WTC11 (cell line): ENCODE measurements at regions not wholly inside any gene's neighbourhood (a gene's known extent, or its start where the extent isn't known, plus 50 kb on each side); places are given as distances from the start of the nearest gene placed in this dataset.

Source experiments
- ATAC-seq: fragments of 200-7000 bp; cut with Tn5 transposase; 2 replicates; pipeline ENCODE4 v1.10.0; 2021; ENCODE audit warnings: mild to moderate bottlenecking, moderate library complexity
- CTCF ChIA-PET: fragments of 300-600 bp; sonication (Branson Sonifier 250); formaldehyde crosslinking; loops from one replicate; lab custom pipeline; 2021; ENCODE audit warnings: antibody characterized with exemption; lab: Charles Lee
- POLR2A ChIA-PET: fragments of 350-600 bp; sonication (Branson Sonifier 250); formaldehyde crosslinking; loops from one replicate; lab custom pipeline; 2021; ENCODE audit warnings: antibody characterized with exemption; lab: Charles Lee
- DNase-seq: peaks from one replicate; pipeline ENCODE4 v3.0.0; 2021; ENCODE audit warnings: low spot score
- H3K27ac Mint-ChIP-seq: 2 replicates; pipeline ENCODE4 v1.8.0; 2021; ENCODE audit warnings: mixed read lengths
- H3K27me3 Mint-ChIP-seq: 2 replicates; pipeline ENCODE4 v1.8.0; 2021; ENCODE audit warnings: low read depth, mild to moderate bottlenecking, moderate library complexity, mixed read lengths
- H3K36me3 Mint-ChIP-seq: 2 replicates; pipeline ENCODE4 v1.8.0; 2021; ENCODE audit warnings: mixed read lengths
- H3K4me1 Mint-ChIP-seq: 2 replicates; pipeline ENCODE4 v1.8.0; 2022; ENCODE audit warnings: mixed read lengths
- H3K4me3 Mint-ChIP-seq: 2 replicates; pipeline ENCODE4 v1.8.0; 2021; ENCODE audit warnings: mild to moderate bottlenecking, moderate library complexity, mixed read lengths
- H3K9me3 Mint-ChIP-seq: 2 replicates; pipeline ENCODE4 v1.8.0; 2021; ENCODE audit warnings: mixed read lengths
- ATF2 ChIP-seq: sonication (generic); formaldehyde crosslinking; IDR thresholded peaks from 2 replicates; pipeline ENCODE4 v1.8.1; 2022; ENCODE audit warnings: low read depth, missing genetic modification reagents, borderline replicate concordance
- ATF3 ChIP-seq: sonication (generic); formaldehyde crosslinking; conservative IDR thresholded peaks from 2 replicates; pipeline ENCODE4 v1.8.1; 2022; ENCODE audit warnings: mild to moderate bottlenecking, missing genetic modification reagents
- ATF6 ChIP-seq: sonication (generic); formaldehyde crosslinking; IDR thresholded peaks from 2 replicates; pipeline ENCODE4 v1.8.1; 2023; ENCODE audit warnings: mild to moderate bottlenecking, missing genetic modification reagents
- CTCF ChIP-seq: fragments of 200-600 bp; IDR thresholded peaks from 2 replicates; pipeline ENCODE4 v1.8.0; 2022; ENCODE audit warnings: antibody characterized with exemption
- EMX1 ChIP-seq: fragments of 250-450 bp; sonication (Bioruptor Pico); IDR thresholded peaks from 2 replicates; pipeline ENCODE4 v1.8.0; 2021; ENCODE audit warnings: mild to moderate bottlenecking
- ERG ChIP-seq: fragments of 250-450 bp; sonication (Bioruptor Pico); IDR thresholded peaks from 2 replicates; pipeline ENCODE4 v1.8.0; 2021; ENCODE audit warnings: mild to moderate bottlenecking
- JAZF1 ChIP-seq: fragments of 250-450 bp; sonication (Bioruptor Pico); IDR thresholded peaks from 2 replicates; pipeline ENCODE4 v1.9.0; 2021; ENCODE audit warnings: moderate library complexity, mild to moderate bottlenecking, inconsistent platforms
- KAT7 ChIP-seq: sonication (generic); formaldehyde crosslinking; IDR thresholded peaks from 2 replicates; pipeline ENCODE4 v1.8.1; 2023; ENCODE audit warnings: missing genetic modification reagents, mild to moderate bottlenecking, borderline replicate concordance
- MXD4 ChIP-seq: fragments of 250-450 bp; sonication (Bioruptor Pico); IDR thresholded peaks from 2 replicates; pipeline ENCODE4 v1.8.0; 2021; ENCODE audit warnings: mild to moderate bottlenecking, moderate library complexity, borderline replicate concordance
- MYBL2 ChIP-seq: sonication (generic); formaldehyde crosslinking; IDR thresholded peaks from 2 replicates; pipeline ENCODE4 v1.8.1; 2023; ENCODE audit warnings: mild to moderate bottlenecking, moderate library complexity, missing genetic modification reagents
- NFYB ChIP-seq: sonication (generic); formaldehyde crosslinking; conservative IDR thresholded peaks from 2 replicates; pipeline ENCODE4 v1.8.0; 2022; ENCODE audit warnings: low read depth, missing genetic modification reagents
- PRDM15 ChIP-seq: sonication (generic); formaldehyde crosslinking; IDR thresholded peaks from 2 replicates; pipeline ENCODE4 v1.8.0; 2022; ENCODE audit warnings: missing genetic modification reagents
- PRRX2 ChIP-seq: fragments of 250-450 bp; sonication (Bioruptor Pico); IDR thresholded peaks from 2 replicates; pipeline ENCODE4 v1.8.0; 2021; ENCODE audit warnings: mild to moderate bottlenecking
- RELA ChIP-seq: sonication (generic); formaldehyde crosslinking; IDR thresholded peaks from 2 replicates; pipeline ENCODE4 v1.8.1; 2022; ENCODE audit warnings: missing genetic modification reagents, mild to moderate bottlenecking, borderline replicate concordance
- TEAD4 ChIP-seq: sonication (generic); formaldehyde crosslinking; IDR thresholded peaks from 2 replicates; pipeline ENCODE4 v1.8.0; 2022; ENCODE audit warnings: mild to moderate bottlenecking, missing genetic modification reagents
- TP53 ChIP-seq: sonication (generic); formaldehyde crosslinking; IDR thresholded peaks from 2 replicates; pipeline ENCODE4 v1.8.1; 2023; ENCODE audit warnings: mild to moderate bottlenecking, missing genetic modification reagents
- USF1 ChIP-seq: sonication (generic); formaldehyde crosslinking; IDR thresholded peaks from 2 replicates; pipeline ENCODE4 v1.8.0; 2022; ENCODE audit warnings: mild to moderate bottlenecking, missing genetic modification reagents
- ZBTB21 ChIP-seq: sonication (generic); formaldehyde crosslinking; IDR thresholded peaks from 2 replicates; pipeline ENCODE4 v1.8.1; 2023; ENCODE audit warnings: mild to moderate bottlenecking, missing genetic modification reagents, borderline replicate concordance
- ZNF138 ChIP-seq: sonication (generic); formaldehyde crosslinking; conservative IDR thresholded peaks from 2 replicates; pipeline ENCODE4 v1.8.1; 2022; ENCODE audit warnings: mild to moderate bottlenecking, moderate library complexity, missing genetic modification reagents
- ZNF219 ChIP-seq: sonication (generic); formaldehyde crosslinking; IDR thresholded peaks from 2 replicates; pipeline ENCODE4 v1.8.0; 2023; ENCODE audit warnings: missing genetic modification reagents, mild to moderate bottlenecking, borderline replicate concordance

GRCh38 chr3:29090912-29091597 lies 189.8 kb upstream of the RBMS3 start:
- Mint-ChIP-seq H3K4me1 (no peaks in the 10 kb centered on the region), H3K27ac (no peak overlapping the region), H3K4me3 (no peak overlapping the region), H3K36me3 (no peaks in the 10 kb centered on the region), H3K9me3 (peaks cover 21% of the 10 kb centered on the region), H3K27me3 (no peaks in the 10 kb centered on the region)
- ATAC-seq (no peak), DNase-seq (no peak)
- ChIA-PET CTCF (no interaction called here), POLR2A (no interaction called here)
- TF ChIP-seq EMX1 (CRISPR knock-in tag) (no peak), TEAD4 (CRISPR knock-in tag) (no peak), ATF3 (CRISPR knock-in tag) (no peak), ZNF219 (no peak), MXD4 (CRISPR knock-in tag) (no peak), KAT7 (CRISPR knock-in tag) (no peak)

GRCh38 chr3:29091599-29092189 lies 189.2 kb upstream of the RBMS3 start:
- TF ChIP-seq ZNF138 (CRISPR knock-in tag) (no peak), CTCF (no peak), TEAD4 (CRISPR knock-in tag) (no peak), USF1 (CRISPR knock-in tag) (no peak), RELA (CRISPR knock-in tag) (no peak), ERG (no peak), ATF2 (CRISPR knock-in tag) (no peak), JAZF1 (CRISPR knock-in tag) (no peak), TP53 (CRISPR knock-in tag) (no peak), KAT7 (CRISPR knock-in tag) (no peak), ZBTB21 (no peak)
- TF ChIP-seq, all 79 proteins: peak for 0
- no peak overlapping the region for H3K4me3 Mint-ChIP-seq
- CTCF ChIA-PET = no interaction called here

GRCh38 chr3:29092348-29092747 lies 188.5 kb upstream of the RBMS3 start:
- Mint-ChIP-seq H3K9me3 (peaks cover 20% of the 10 kb centered on the region), H3K36me3 (no peaks in the 10 kb centered on the region), H3K27ac (no peak overlapping the region), H3K4me1 (no peaks in the 10 kb centered on the region), H3K4me3 (no peak overlapping the region), H3K27me3 (no peaks in the 10 kb centered on the region)
- no peak for DNase-seq
- no peak for ATAC-seq
- CTCF ChIA-PET = no interaction called here
- POLR2A ChIA-PET = no interaction called here
- TF ChIP-seq TP53 (CRISPR knock-in tag) = no peak
- TF ChIP-seq PRDM15 (CRISPR knock-in tag) = no peak
- no peak for TF ChIP-seq ATF6 (CRISPR knock-in tag)
- TF ChIP-seq MYBL2 (CRISPR knock-in tag) = no peak
- no peak for TF ChIP-seq PRRX2 (CRISPR knock-in tag)
- TF ChIP-seq NFYB (CRISPR knock-in tag) = no peak

More at GRCh38 chr3:29091599-29092189, 189.2 kb upstream of the RBMS3 start:
- no peaks in the 10 kb centered on the region for H3K27me3 Mint-ChIP-seq
- H3K9me3 Mint-ChIP-seq = peaks cover 21% of the 10 kb centered on the region
- DNase-seq (no peak), ATAC-seq (no peak)
- POLR2A ChIA-PET = no interaction called here
- no peak overlapping the region for H3K27ac Mint-ChIP-seq
- no peaks in the 10 kb centered on the region for H3K4me1 Mint-ChIP-seq
- no peaks in the 10 kb centered on the region for H3K36me3 Mint-ChIP-seq
